ENCODE measurements at regions not wholly inside any gene's neighbourhood (a gene's known extent, or its start where the extent isn't known, plus 50 kb on each side); places are given as distances from the start of the nearest gene placed in this dataset.

- no peak for TF ChIP-seq CTCF (IDR thresholded peaks at IDR 0.05; ENCODE audit: low read length)
- no peak for TF ChIP-seq EZH2 (optimal IDR thresholded peaks at IDR 0.05; ENCODE audit: low read depth, low read length)
These were observed 516.7 kb upstream of the HS6ST1 start for GRCh38 chr2:128835342-128835855.
